ENCODE measurements at regions not wholly inside any gene's neighbourhood (a gene's known extent, or its start where the extent isn't known, plus 50 kb on each side); places are given as distances from the start of the nearest gene placed in this dataset.

DNA sequence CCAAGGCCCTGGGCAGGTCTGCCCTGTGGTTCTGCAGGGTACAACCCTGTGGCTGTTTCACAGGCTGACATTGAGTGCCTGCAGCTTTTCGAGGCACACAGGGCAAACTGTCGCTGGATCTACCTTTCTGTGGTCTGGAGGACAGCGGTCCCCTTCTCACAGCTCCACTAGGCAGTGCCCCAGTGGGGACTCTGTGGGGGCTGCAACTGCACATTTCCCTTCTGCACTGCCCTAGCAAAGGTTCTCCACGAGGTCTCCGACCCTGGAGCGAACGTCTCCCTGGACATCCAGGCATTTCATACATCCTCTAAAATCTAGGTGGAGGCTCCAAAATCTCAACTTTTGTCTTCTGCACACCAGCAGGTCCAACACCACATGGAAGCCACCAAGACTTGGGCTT, 1645.2 kb upstream of the CDH6 start:
- Histone ChIP-seq H2BK120ac (ENCODE audit: low read depth, low read length) (no peak overlapping the region), H3K4me2 (ENCODE audit: low read length, poor library complexity, severe bottlenecking) (no peak overlapping the region), H3K27me3 (ENCODE audit: control insufficient read depth in 1 of 2, insufficient read depth in 1 of 2, low read length in 2 of 2) (no peaks in the 10 kb centered on the region), H2AK5ac (ENCODE audit: low read length, severe bottlenecking) (no peak overlapping the region), H3K23ac (ENCODE audit: low read length in 2 of 2) (no peak overlapping the region), H3K9ac (ENCODE audit: low read length) (no peak overlapping the region), H3K79me1 (replicated peaks; ENCODE audit: low read length, poor library complexity, severe bottlenecking) (no peaks in the 10 kb centered on the region), H3K18ac (ENCODE audit: low read depth in 1 of 2, low read length in 2 of 2) (no peak overlapping the region), H2BK12ac (ENCODE audit: low read length in 2 of 2) (no peak overlapping the region), H3K27ac (ENCODE audit: low read length, poor library complexity, severe bottlenecking) (no peak overlapping the region), H4K91ac (ENCODE audit: low read length) (no peak overlapping the region), H4K8ac (ENCODE audit: low read length) (no peak overlapping the region), H3K4me1 (ENCODE audit: control insufficient read depth, insufficient read depth, low read depth, low read length) (no peaks in the 10 kb centered on the region), H3K4me3 (ENCODE audit: insufficient read depth in 1 of 2, low read depth in 1 of 2, low read length in 2 of 2) (no peak overlapping the region), H2BK15ac (ENCODE audit: low read depth, poor library complexity, severe bottlenecking) (no peak overlapping the region), H3K4ac (ENCODE audit: low read depth in 1 of 2, low read length in 2 of 2) (no peak overlapping the region), H3K36me3 (ENCODE audit: control insufficient read depth in 1 of 2, insufficient read depth in 2 of 2, low read depth in 1 of 2, low read length in 2 of 2) (peaks cover 0 to 2% of the 10 kb centered on the region in 2 experiments), H3K9me3 (ENCODE audit: control insufficient read depth, low read length) (peaks cover 18% of the 10 kb centered on the region), H3K14ac (ENCODE audit: low read length in 2 of 2) (no peak overlapping the region), H2AFZ (ENCODE audit: low read depth, low read length) (no peak overlapping the region), H2BK5ac (ENCODE audit: low read depth, low read length, poor library complexity, severe bottlenecking) (no peak overlapping the region)
- DNase-seq, result no peak
- WGBS, result 86% methylated on average over 7 of the region's 7 CpGs

DNA sequence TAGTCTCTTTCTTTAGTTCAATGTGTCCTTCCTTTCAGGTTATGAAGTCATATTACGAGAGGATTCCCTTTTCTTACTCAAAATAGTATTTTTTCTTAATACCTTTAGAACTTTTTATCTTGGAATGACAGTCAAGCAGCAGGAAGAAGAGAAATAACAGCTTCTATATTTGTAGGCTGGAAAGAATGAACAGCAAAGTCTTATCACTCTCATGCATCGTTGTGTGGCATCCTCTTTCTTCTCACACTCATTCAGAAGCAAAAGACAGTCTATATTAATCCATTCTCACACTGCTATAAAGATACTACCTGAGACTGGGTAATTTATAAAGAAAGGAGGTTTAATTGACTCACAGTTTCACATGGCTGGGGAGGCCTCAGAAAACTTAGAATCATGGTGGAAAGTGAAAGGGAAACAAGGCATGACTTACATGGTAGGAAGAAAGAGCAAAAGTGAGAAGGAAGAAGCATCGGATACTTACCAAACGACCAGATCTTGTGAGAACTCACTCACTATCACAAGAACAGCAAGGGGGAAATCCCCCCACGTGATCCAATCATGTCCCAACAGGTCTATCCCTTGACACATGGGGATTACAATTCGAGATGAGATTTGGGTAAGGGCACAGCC, 1646.1 kb upstream of the CDH6 start:
- H2BK12ac ChIP-seq (ENCODE audit: low read length in 2 of 2), result no peak overlapping the region
- H3K36me3 ChIP-seq (ENCODE audit: control insufficient read depth in 1 of 2, insufficient read depth in 2 of 2, low read depth in 1 of 2, low read length in 2 of 2), result peaks cover 0 to 2% of the 10 kb centered on the region in 2 experiments
- H2AK5ac ChIP-seq (ENCODE audit: low read length, severe bottlenecking), result no peak overlapping the region
- H3K4ac ChIP-seq (ENCODE audit: low read depth in 1 of 2, low read length in 2 of 2), result no peak overlapping the region
- H4K8ac ChIP-seq (ENCODE audit: low read length), result no peak overlapping the region
- no peak overlapping the region for H2BK15ac ChIP-seq (ENCODE audit: low read depth, poor library complexity, severe bottlenecking)
- no peak overlapping the region for H3K18ac ChIP-seq (ENCODE audit: low read depth in 1 of 2, low read length in 2 of 2)
- H3K27ac ChIP-seq (ENCODE audit: low read length, poor library complexity, severe bottlenecking), result no peak overlapping the region
- no peak overlapping the region for H3K23ac ChIP-seq (ENCODE audit: low read length in 2 of 2)
- H3K14ac ChIP-seq (ENCODE audit: low read length in 2 of 2), result no peak overlapping the region
- no peak overlapping the region for H2AFZ ChIP-seq (ENCODE audit: low read depth, low read length)
- no peak overlapping the region for H3K9ac ChIP-seq (ENCODE audit: low read length)
- H3K9me3 ChIP-seq (ENCODE audit: control insufficient read depth, low read length), result peaks cover 15% of the 10 kb centered on the region
- no peak overlapping the region for H2BK5ac ChIP-seq (ENCODE audit: low read depth, low read length, poor library complexity, severe bottlenecking)
- no peak overlapping the region for H3K4me3 ChIP-seq (ENCODE audit: insufficient read depth in 1 of 2, low read depth in 1 of 2, low read length in 2 of 2)
- H3K79me1 ChIP-seq (replicated peaks; ENCODE audit: low read length, poor library complexity, severe bottlenecking), result no peaks in the 10 kb centered on the region
- WGBS, result 64% methylated on average over 3 of the region's 6 CpGs
- H4K91ac ChIP-seq (ENCODE audit: low read length), result no peak overlapping the region
- no peaks in the 10 kb centered on the region for H3K27me3 ChIP-seq (ENCODE audit: control insufficient read depth in 1 of 2, insufficient read depth in 1 of 2, low read length in 2 of 2)
- DNase-seq, result no peak
- H2BK120ac ChIP-seq (ENCODE audit: low read depth, low read length), result no peak overlapping the region
- no peak overlapping the region for H3K4me2 ChIP-seq (ENCODE audit: low read length, poor library complexity, severe bottlenecking)
- H3K4me1 ChIP-seq (ENCODE audit: control insufficient read depth, insufficient read depth, low read depth, low read length), result no peaks in the 10 kb centered on the region

DNA sequence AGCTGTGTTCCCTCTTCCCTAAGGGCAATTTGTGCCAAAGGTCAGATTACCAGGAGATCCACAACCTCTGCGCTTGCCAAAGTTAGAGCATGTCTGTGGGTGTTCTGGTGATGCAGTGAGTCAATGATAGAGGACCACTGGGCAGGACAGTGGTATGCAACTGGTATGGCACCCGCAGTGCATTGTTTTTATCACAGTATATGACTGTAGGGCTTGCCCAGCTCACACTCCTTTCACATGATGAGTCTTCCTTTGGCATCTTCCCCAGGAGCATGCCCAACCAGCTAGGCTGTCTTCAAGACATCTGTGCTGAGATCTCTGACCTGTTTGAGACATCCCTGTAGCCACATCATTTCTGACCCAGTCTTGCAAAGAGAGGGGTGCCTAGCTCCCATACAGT, 1650.0 kb upstream of the CDH6 start:
- no peak overlapping the region for H2BK5ac ChIP-seq (ENCODE audit: low read depth, low read length, poor library complexity, severe bottlenecking)
- H3K14ac ChIP-seq (ENCODE audit: low read length in 2 of 2), result no peak overlapping the region
- H2BK15ac ChIP-seq (ENCODE audit: low read depth, poor library complexity, severe bottlenecking), result no peak overlapping the region
- no peak overlapping the region for H3K23ac ChIP-seq (ENCODE audit: low read length in 2 of 2)
- peaks cover 15% of the 10 kb centered on the region for H3K9me3 ChIP-seq (ENCODE audit: control insufficient read depth, low read length)
- no peaks in the 10 kb centered on the region for H3K27me3 ChIP-seq (ENCODE audit: control insufficient read depth in 1 of 2, insufficient read depth in 1 of 2, low read length in 2 of 2)
- no peak overlapping the region for H3K18ac ChIP-seq (ENCODE audit: low read depth in 1 of 2, low read length in 2 of 2)
- H4K91ac ChIP-seq (ENCODE audit: low read length), result no peak overlapping the region
- H3K4me2 ChIP-seq (ENCODE audit: low read length, poor library complexity, severe bottlenecking), result no peak overlapping the region
- no peak overlapping the region for H3K4ac ChIP-seq (ENCODE audit: low read depth in 1 of 2, low read length in 2 of 2)
- no peak overlapping the region for H2BK120ac ChIP-seq (ENCODE audit: low read depth, low read length)
- no peaks in the 10 kb centered on the region for H3K79me1 ChIP-seq (replicated peaks; ENCODE audit: low read length, poor library complexity, severe bottlenecking)
- H3K9ac ChIP-seq (ENCODE audit: low read length), result no peak overlapping the region
- H2AK5ac ChIP-seq (ENCODE audit: low read length, severe bottlenecking), result no peak overlapping the region
- H3K36me3 ChIP-seq (ENCODE audit: control insufficient read depth in 1 of 2, insufficient read depth in 2 of 2, low read depth in 1 of 2, low read length in 2 of 2), result peaks cover 0 to 2% of the 10 kb centered on the region in 2 experiments
- no peak overlapping the region for H3K4me3 ChIP-seq (ENCODE audit: insufficient read depth in 1 of 2, low read depth in 1 of 2, low read length in 2 of 2)
- no peak overlapping the region for H2BK12ac ChIP-seq (ENCODE audit: low read length in 2 of 2)
- H2AFZ ChIP-seq (ENCODE audit: low read depth, low read length), result no peak overlapping the region
- DNase-seq, result no peak
- H4K8ac ChIP-seq (ENCODE audit: low read length), result no peak overlapping the region
- no peak overlapping the region for H3K27ac ChIP-seq (ENCODE audit: low read length, poor library complexity, severe bottlenecking)
- H3K4me1 ChIP-seq (ENCODE audit: control insufficient read depth, insufficient read depth, low read depth, low read length), result no peaks in the 10 kb centered on the region
- 60% methylated on average over 2 of the region's 2 CpGs for WGBS

DNA sequence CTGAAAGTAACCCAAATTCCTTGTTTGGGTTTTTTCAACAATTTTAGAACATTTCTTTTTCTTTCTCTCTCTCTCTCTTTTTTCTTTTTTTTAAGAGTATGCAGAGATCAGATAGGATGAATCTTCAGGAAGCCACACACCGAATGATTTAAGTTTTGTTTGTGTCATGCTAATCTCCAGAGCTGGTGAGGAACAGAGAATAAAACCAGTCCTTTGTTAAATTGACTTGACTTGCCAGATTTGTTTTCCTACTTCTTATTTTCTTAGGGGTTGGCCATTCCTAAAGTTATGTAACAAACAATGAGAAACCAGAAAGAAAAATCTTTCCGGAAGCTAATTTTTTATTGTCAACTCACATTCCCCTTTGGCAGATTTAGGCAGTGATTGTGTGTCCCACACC, 1669.3 kb upstream of the CDH6 start:
- no peaks in the 10 kb centered on the region for H3K27me3 ChIP-seq (ENCODE audit: control insufficient read depth in 1 of 2, insufficient read depth in 1 of 2, low read length in 2 of 2)
- H3K4ac ChIP-seq (ENCODE audit: low read depth in 1 of 2, low read length in 2 of 2), result no peak overlapping the region
- no peaks in the 10 kb centered on the region for H3K79me1 ChIP-seq (replicated peaks; ENCODE audit: low read length, poor library complexity, severe bottlenecking)
- WGBS, result 57% methylated on average over 1 of the region's 2 CpGs
- H3K14ac ChIP-seq (ENCODE audit: low read length in 2 of 2), result no peak overlapping the region
- H3K4me2 ChIP-seq (ENCODE audit: low read length, poor library complexity, severe bottlenecking), result no peak overlapping the region
- no peak overlapping the region for H3K27ac ChIP-seq (ENCODE audit: low read length, poor library complexity, severe bottlenecking)
- H2BK12ac ChIP-seq (ENCODE audit: low read length in 2 of 2), result no peak overlapping the region
- H2BK15ac ChIP-seq (ENCODE audit: low read depth, poor library complexity, severe bottlenecking), result no peak overlapping the region
- DNase-seq, result no peak
- no peak overlapping the region for H3K9ac ChIP-seq (ENCODE audit: low read length)
- H3K4me3 ChIP-seq (ENCODE audit: insufficient read depth in 1 of 2, low read depth in 1 of 2, low read length in 2 of 2), result no peak overlapping the region
- H3K36me3 ChIP-seq (ENCODE audit: control insufficient read depth in 1 of 2, insufficient read depth in 2 of 2, low read depth in 1 of 2, low read length in 2 of 2), result no peaks in the 10 kb centered on the region
- H2BK5ac ChIP-seq (ENCODE audit: low read depth, low read length, poor library complexity, severe bottlenecking), result no peak overlapping the region
- no peak overlapping the region for H4K91ac ChIP-seq (ENCODE audit: low read length)
- no peaks in the 10 kb centered on the region for H3K4me1 ChIP-seq (ENCODE audit: control insufficient read depth, insufficient read depth, low read depth, low read length)
- H2BK120ac ChIP-seq (ENCODE audit: low read depth, low read length), result no peak overlapping the region
- H4K8ac ChIP-seq (ENCODE audit: low read length), result no peak overlapping the region
- peaks cover 15% of the 10 kb centered on the region for H3K9me3 ChIP-seq (ENCODE audit: control insufficient read depth, low read length)
- H2AFZ ChIP-seq (ENCODE audit: low read depth, low read length), result no peak overlapping the region
- H3K23ac ChIP-seq (ENCODE audit: low read length in 2 of 2), result no peak overlapping the region
- H2AK5ac ChIP-seq (ENCODE audit: low read length, severe bottlenecking), result no peak overlapping the region
- H3K18ac ChIP-seq (ENCODE audit: low read depth in 1 of 2, low read length in 2 of 2), result no peak overlapping the region
